H9 (cell line): ENCODE measurements at regions not wholly inside any gene's neighbourhood (a gene's known extent, or its start where the extent isn't known, plus 50 kb on each side); places are given as distances from the start of the nearest gene placed in this dataset.
A peak's percentile ranks its signal among the peaks of the same experiment; 100 is the strongest.

ENCODE experiments used
- DNase-seq: peaks from one replicate; pipeline ENCODE4 v3.0.0-alpha.2; 2017
- H2AFZ ChIP-seq: one replicate; pipeline ENCODE4 v1.6.1; 2013; ENCODE audit warnings: mild to moderate bottlenecking, low read length, control low read depth, moderate library complexity
- H2AK5ac ChIP-seq: 2 replicates; pipeline ENCODE4 v1.6.1; 2013; ENCODE audit warnings: low read length, control low read depth, mixed read lengths; ENCODE audit not compliant: insufficient read length
- H2BK120ac ChIP-seq: one replicate; pipeline ENCODE4 v1.6.1; 2013; ENCODE audit warnings: low read depth, mild to moderate bottlenecking, low read length, control low read depth, inconsistent platforms; ENCODE audit not compliant: poor library complexity, severe bottlenecking
- H2BK12ac ChIP-seq: 2 replicates; pipeline ENCODE4 v1.6.1; 2013; ENCODE audit warnings: low read length, control low read depth, mixed read lengths, low read depth; ENCODE audit not compliant: insufficient read length
- H2BK15ac ChIP-seq: 2 replicates; pipeline ENCODE4 v1.6.1; 2013; ENCODE audit warnings: low read depth, low read length, control low read depth
- H2BK20ac ChIP-seq: one replicate; pipeline ENCODE4 v1.6.1; 2013; ENCODE audit warnings: low read depth, mild to moderate bottlenecking, low read length, control low read depth, inconsistent platforms; ENCODE audit not compliant: poor library complexity, severe bottlenecking
- H2BK5ac ChIP-seq: 2 replicates; pipeline ENCODE4 v1.6.1; 2013; ENCODE audit warnings: low read length, control low read depth, mixed read lengths; ENCODE audit not compliant: insufficient read length
- H3K14ac ChIP-seq: 2 replicates; pipeline ENCODE4 v1.6.1; 2013; ENCODE audit warnings: low read length, control low read depth; ENCODE audit not compliant: insufficient read depth
- H3K18ac ChIP-seq: 2 replicates; pipeline ENCODE4 v1.6.1; 2013; ENCODE audit warnings: low read depth, mild to moderate bottlenecking, mixed read lengths, low read length, control low read depth; ENCODE audit not compliant: insufficient read length
- H3K23ac ChIP-seq: 2 replicates; pipeline ENCODE4 v1.6.1; 2013; ENCODE audit warnings: low read length, control low read depth, mixed read lengths, low read depth; ENCODE audit not compliant: insufficient read length
- H3K23me2 ChIP-seq: 2 replicates; pipeline ENCODE4 v1.6.1; 2013; ENCODE audit warnings: low read depth, mild to moderate bottlenecking, mixed read lengths, low read length, control low read depth; ENCODE audit not compliant: insufficient read length, poor library complexity, severe bottlenecking
- H3K27ac ChIP-seq: 2 replicates; pipeline ENCODE4 v1.5.1; 2013; ENCODE audit warnings: low read length, control low read depth, mixed read lengths, low read depth; ENCODE audit not compliant: insufficient read length
- H3K27me3 ChIP-seq: 2 replicates; pipeline ENCODE4 v1.6.1; 2013; ENCODE audit warnings: low read length, control low read depth, inconsistent platforms; ENCODE audit not compliant: insufficient read depth
- H3K4ac ChIP-seq: 2 replicates; pipeline ENCODE4 v1.6.1; 2013; ENCODE audit warnings: low read depth, mild to moderate bottlenecking, control low read depth, inconsistent platforms, low read length, moderate library complexity
- H3K4me1 ChIP-seq: 2 replicates; pipeline ENCODE4 v1.6.1; 2013; ENCODE audit warnings: low read length, control low read depth, inconsistent platforms; ENCODE audit not compliant: insufficient read depth
- H3K4me2 ChIP-seq: 2 replicates; pipeline ENCODE4 v1.6.1; 2013; ENCODE audit warnings: low read length, control low read depth, mixed read lengths; ENCODE audit not compliant: insufficient read length, insufficient read depth
- H3K56ac ChIP-seq: 2 replicates; pipeline ENCODE4 v1.6.1; 2013; ENCODE audit warnings: low read depth, mild to moderate bottlenecking, mixed read lengths, low read length, control low read depth; ENCODE audit not compliant: insufficient read length
- H3K79me1 ChIP-seq: 2 replicates; pipeline ENCODE4 v1.6.1; 2013; ENCODE audit warnings: low read depth, mild to moderate bottlenecking, moderate library complexity, low read length, control low read depth, inconsistent platforms; ENCODE audit not compliant: insufficient read depth, poor library complexity, severe bottlenecking
- H3K79me2 ChIP-seq: 2 replicates; pipeline ENCODE4 v1.6.1; 2013; ENCODE audit warnings: low read length, control low read depth, inconsistent platforms; ENCODE audit not compliant: insufficient read depth
- H3K9ac ChIP-seq: 2 replicates; pipeline ENCODE4 v1.6.1; 2013; ENCODE audit warnings: low read length, control low read depth, mixed read lengths; ENCODE audit not compliant: insufficient read length; ENCODE audit errors: extremely low read depth
- H3K9me3 ChIP-seq: one replicate; pipeline ENCODE4 v1.6.1; 2013; ENCODE audit warnings: low read depth, low read length, inconsistent platforms; ENCODE audit not compliant: control insufficient read depth
- H3T11ph ChIP-seq: one replicate; pipeline ENCODE4 v1.6.1; 2013; ENCODE audit warnings: mild to moderate bottlenecking, low read length, control low read depth, inconsistent platforms
- H4K20me1 ChIP-seq: one replicate; pipeline ENCODE4 v1.6.1; 2013; ENCODE audit not compliant: control insufficient read depth, insufficient read length, insufficient read depth
- H4K5ac ChIP-seq: 2 replicates; pipeline ENCODE4 v1.6.1; 2013; ENCODE audit warnings: low read depth, mild to moderate bottlenecking, mixed read lengths, low read length, control low read depth; ENCODE audit not compliant: insufficient read length
- H4K8ac ChIP-seq: replicated peaks from 2 replicates; pipeline ENCODE4 v1.6.1; 2013; ENCODE audit warnings: low read length, control low read depth, mixed read lengths, low read depth; ENCODE audit not compliant: insufficient read length
- H4K91ac ChIP-seq: 2 replicates; pipeline ENCODE4 v1.6.1; 2013; ENCODE audit warnings: low read depth, mild to moderate bottlenecking, moderate library complexity, mixed read lengths, low read length, control low read depth; ENCODE audit not compliant: insufficient read length
- H3K27ac Mint-ChIP-seq, 3 experiments: 2 replicates in 2 of 3; 3 replicates in 1 of 3; pipeline ENCODE4 v1.8.0; 2020 to 2021; ENCODE audit warnings: mixed read lengths in 3 of 3, mild to moderate bottlenecking in 1 of 3, moderate library complexity in 1 of 3
- H3K27me3 Mint-ChIP-seq: 2 replicates; pipeline ENCODE4 v1.8.0; 2021; ENCODE audit warnings: low read depth, mild to moderate bottlenecking, moderate library complexity, mixed read lengths
- H3K36me3 Mint-ChIP-seq, 3 experiments: 2 replicates in 2 of 3; 3 replicates in 1 of 3; pipeline ENCODE4 v1.8.0; 2020 to 2021; ENCODE audit warnings: low read depth in 3 of 3, mixed read lengths in 3 of 3; ENCODE audit not compliant: insufficient read depth in 1 of 3
- H3K4me1 Mint-ChIP-seq, 2 experiments: 2 replicates each; pipeline ENCODE4 v1.8.0; 2020; ENCODE audit warnings: mixed read lengths in 2 of 2
- H3K4me3 Mint-ChIP-seq, 2 experiments: 2 replicates in 1 of 2; 3 replicates in 1 of 2; pipeline ENCODE4 v1.8.0; 2020 to 2021; ENCODE audit warnings: mild to moderate bottlenecking in 2 of 2, mixed read lengths in 2 of 2, moderate library complexity in 1 of 2
- H3K9me3 Mint-ChIP-seq, 2 experiments: 2 replicates in 1 of 2; 3 replicates in 1 of 2; pipeline ENCODE4 v1.8.0; 2020; ENCODE audit warnings: mild to moderate bottlenecking in 2 of 2, mixed read lengths in 2 of 2, moderate library complexity in 1 of 2
- WGBS: extraction: QIAGEN DNeasy Blood & Tissue Kit; methylation state at CpG from one replicate; pipeline ENCODE4 v1.1.7; 2013; ENCODE audit warnings: missing lambda C conversion rate, low lambda C conversion rate, mixed read lengths; ENCODE audit not compliant: insufficient read length; ENCODE audit errors: extremely low coverage; 5-methylcytosine and 5-hydroxymethylcytosine counted together
- TF ChIP-seq, protein P1 (sequence below): fragments of 200-600 bp; sonication (generic); conservative IDR thresholded peaks from 3 replicates; pipeline ENCODE4 v1.8.0; 2021; ENCODE audit warnings: antibody characterized with exemption, mild to moderate bottlenecking

- no peaks in the 10 kb centered on the region for H4K20me1 ChIP-seq
- Mint-ChIP-seq H3K4me3 (no peak overlapping the region), H3K9me3 (peaks cover 0 to 3% of the 10 kb centered on the region in 2 experiments; a peak in 1 of 5 replicates), H3K27me3 (no peaks in the 10 kb centered on the region; the same call in 1 of the 2 replicates), H3K27ac (no peak overlapping the region), H3K4me1 (peaks cover 0 to 13% of the 10 kb centered on the region in 2 experiments; a peak in 2 of 4 replicates), H3K36me3 (no peaks in the 10 kb centered on the region; a peak in 1 of 7 replicates)
- H2AK5ac ChIP-seq: no peak overlapping the region
- H3K79me1 ChIP-seq: no peaks in the 10 kb centered on the region
- no peak overlapping the region for H2BK20ac ChIP-seq
- TF ChIP-seq, protein P1, sequence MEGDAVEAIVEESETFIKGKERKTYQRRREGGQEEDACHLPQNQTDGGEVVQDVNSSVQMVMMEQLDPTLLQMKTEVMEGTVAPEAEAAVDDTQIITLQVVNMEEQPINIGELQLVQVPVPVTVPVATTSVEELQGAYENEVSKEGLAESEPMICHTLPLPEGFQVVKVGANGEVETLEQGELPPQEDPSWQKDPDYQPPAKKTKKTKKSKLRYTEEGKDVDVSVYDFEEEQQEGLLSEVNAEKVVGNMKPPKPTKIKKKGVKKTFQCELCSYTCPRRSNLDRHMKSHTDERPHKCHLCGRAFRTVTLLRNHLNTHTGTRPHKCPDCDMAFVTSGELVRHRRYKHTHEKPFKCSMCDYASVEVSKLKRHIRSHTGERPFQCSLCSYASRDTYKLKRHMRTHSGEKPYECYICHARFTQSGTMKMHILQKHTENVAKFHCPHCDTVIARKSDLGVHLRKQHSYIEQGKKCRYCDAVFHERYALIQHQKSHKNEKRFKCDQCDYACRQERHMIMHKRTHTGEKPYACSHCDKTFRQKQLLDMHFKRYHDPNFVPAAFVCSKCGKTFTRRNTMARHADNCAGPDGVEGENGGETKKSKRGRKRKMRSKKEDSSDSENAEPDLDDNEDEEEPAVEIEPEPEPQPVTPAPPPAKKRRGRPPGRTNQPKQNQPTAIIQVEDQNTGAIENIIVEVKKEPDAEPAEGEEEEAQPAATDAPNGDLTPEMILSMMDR: peak; percentile 20; the same call in 1 of the 3 replicates
- no peak overlapping the region for H3K4me2 ChIP-seq
- H4K91ac ChIP-seq: no peak overlapping the region
- no peak overlapping the region for H4K8ac ChIP-seq
- H2AFZ ChIP-seq: no peak overlapping the region
- no peaks in the 10 kb centered on the region for H3K23me2 ChIP-seq
- no peak overlapping the region for H2BK120ac ChIP-seq
- no peak overlapping the region for H3K56ac ChIP-seq
- H3K14ac ChIP-seq: no peak overlapping the region
- H2BK15ac ChIP-seq: no peak overlapping the region
- H3K9me3 ChIP-seq: no peaks in the 10 kb centered on the region
- no peaks in the 10 kb centered on the region; the same call in 1 of the 2 replicates for H3K27me3 ChIP-seq
- H3K4ac ChIP-seq: no peak overlapping the region
- no CpG with 5 or more reads among the region's 9 CpGs for WGBS
- H3K18ac ChIP-seq: no peak overlapping the region
- DNase-seq: no peak
- no peak overlapping the region for H3K27ac ChIP-seq
- H3K9ac ChIP-seq: no peak overlapping the region
- no peaks in the 10 kb centered on the region for H3K79me2 ChIP-seq
- H2BK12ac ChIP-seq: no peak overlapping the region
- H3K23ac ChIP-seq: no peak overlapping the region
- no peak overlapping the region for H3T11ph ChIP-seq
- H3K4me1 ChIP-seq: no peaks in the 10 kb centered on the region
- no peak overlapping the region for H2BK5ac ChIP-seq
- no peak overlapping the region for H4K5ac ChIP-seq
These were observed 708.0 kb downstream of the MED13L start for GRCh38 chr12:115569345-115570068.
